Vagina (tissue), 2 donors: ENCODE measurements at regions not wholly inside any gene's neighbourhood (a gene's known extent, or its start where the extent isn't known, plus 50 kb on each side); places are given as distances from the start of the nearest gene placed in this dataset.

ENCODE experiments used
- DNase-seq, 2 donors: peaks; one replicate each; pipeline ENCODE4 v3.0.0-alpha.2; 2017; ENCODE audit errors: extremely low spot score in 2 of 2
- H3K27ac ChIP-seq: fragments of 200-600 bp; sonication (generic); one replicate; pipeline ENCODE4 v1.5.1; 2019
- H3K27me3 ChIP-seq: fragments of 200-600 bp; sonication (generic); one replicate; pipeline ENCODE4 v1.5.1; 2019
- H3K36me3 ChIP-seq, 2 donors: fragments of 200-600 bp; sonication (generic); one replicate each; pipeline ENCODE4 v1.5.1; 2017 to 2019
- H3K4me1 ChIP-seq: fragments of 200-600 bp; sonication (generic); one replicate; pipeline ENCODE4 v1.5.1; 2019
- H3K4me3 ChIP-seq, 2 donors: fragments of 200-600 bp; sonication (generic); 1 replicate in 1 of 2; 2 replicates in 1 of 2; pipeline ENCODE4 v1.5.1; 2016 to 2019
- H3K9me3 ChIP-seq: fragments of 200-600 bp; sonication (generic); one replicate; pipeline ENCODE4 v1.5.1; 2019
- CTCF ChIP-seq, 3 experiments: fragments of 450-650 bp in 2 of 3; fragments of 200-600 bp in 1 of 3; sonication (generic) in 1 of 3; IDR thresholded peaks; one replicate each; pipeline ENCODE4 v1.5.1; 2017 to 2019; ENCODE audit warnings: antibody characterized with exemption in 3 of 3, mild to moderate bottlenecking in 2 of 3, moderate library complexity in 2 of 3
- POLR2A ChIP-seq, 2 donors: fragments of 450-650 bp; IDR thresholded peaks; one replicate each; pipeline ENCODE4 v1.6.1; 2017; ENCODE audit warnings: antibody characterized with exemption in 2 of 2, mild to moderate bottlenecking in 2 of 2, moderate library complexity in 2 of 2
- POLR2AphosphoS5 ChIP-seq, 2 donors: sonication (generic); formaldehyde crosslinking; IDR thresholded peaks; one replicate each; pipeline ENCODE4 v1.9.0; 2017; ENCODE audit warnings: antibody characterized with exemption in 2 of 2, mild to moderate bottlenecking in 2 of 2, low read depth in 1 of 2; ENCODE audit not compliant: insufficient read depth in 1 of 2
- intact Hi-C: fragments of 100-400 bp; cut with DNase I; formaldehyde crosslinking; loops from one replicate; pipeline ENCODE4 v1.15.1; 2023

DNA sequence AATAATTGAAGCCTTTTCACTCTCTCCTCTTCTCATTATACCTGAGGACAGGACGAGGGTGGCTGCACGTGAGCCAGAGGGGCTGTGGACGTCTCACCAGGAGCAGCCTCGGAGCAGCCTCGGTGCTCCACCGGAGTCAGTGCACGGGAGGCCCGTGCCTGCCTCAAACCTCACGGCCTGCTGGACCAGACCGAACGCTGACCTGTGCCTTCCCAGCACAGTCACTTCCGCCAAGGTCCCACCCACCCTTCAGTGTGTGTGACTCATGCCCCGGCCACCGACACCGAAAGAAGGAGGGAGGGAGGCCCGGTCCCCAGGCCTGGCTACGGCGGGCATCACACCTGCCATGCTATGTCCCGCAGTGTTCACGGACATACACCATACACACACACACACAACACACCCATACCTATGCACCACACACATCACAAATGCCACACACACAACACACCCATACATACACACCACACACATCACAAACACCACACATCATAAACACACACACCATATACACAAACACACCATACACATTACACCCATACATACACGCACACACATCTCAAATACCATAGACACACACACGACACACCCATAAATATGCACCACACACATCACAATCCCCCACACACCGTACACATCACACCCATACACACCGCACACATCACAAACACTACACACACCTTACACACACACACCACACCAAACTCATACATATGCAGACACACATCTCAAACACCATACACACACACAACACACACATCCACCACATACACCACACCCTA lies 1506.5 kb downstream of the TBC1D22A start:
- Histone ChIP-seq H3K9me3 (no peaks in the 10 kb centered on the region), H3K4me1 (no peaks in the 10 kb centered on the region), H3K27me3 (no peaks in the 10 kb centered on the region), H3K4me3 (no peak overlapping the region), H3K27ac (no peak overlapping the region), H3K36me3 (no peaks in the 10 kb centered on the region)
- intact Hi-C loops: no loop called here
- no peak for DNase-seq
- TF ChIP-seq CTCF (IDR thresholded peaks at IDR 0.05) (no peak), POLR2A (IDR thresholded peaks at IDR 0.05) (no peak), POLR2AphosphoS5 (IDR thresholded peaks at IDR 0.05; ENCODE audit: insufficient read depth in 1 of 2, low read depth in 1 of 2) (no peak)

- TF ChIP-seq POLR2AphosphoS5 (IDR thresholded peaks at IDR 0.05; ENCODE audit: insufficient read depth in 1 of 2, low read depth in 1 of 2): no peak
- TF ChIP-seq POLR2A (IDR thresholded peaks at IDR 0.05): no peak
- TF ChIP-seq CTCF (IDR thresholded peaks at IDR 0.05): no peak
- H3K27ac ChIP-seq: no peak overlapping the region
- H3K36me3 ChIP-seq: no peaks in the 10 kb centered on the region
- H3K9me3 ChIP-seq: no peaks in the 10 kb centered on the region
- H3K4me1 ChIP-seq: no peaks in the 10 kb centered on the region
- no peak overlapping the region for H3K4me3 ChIP-seq
- H3K27me3 ChIP-seq: no peaks in the 10 kb centered on the region
- no peak for DNase-seq
- intact Hi-C loops: no loop called here
These were observed 1505.8 kb downstream of the TBC1D22A start for GRCh38 chr22:48268293-48268692.

GRCh38 chr22:48267681-48268080 lies 1505.2 kb downstream of the TBC1D22A start:
- intact Hi-C loops: no loop called here
- TF ChIP-seq POLR2AphosphoS5 (IDR thresholded peaks at IDR 0.05; ENCODE audit: insufficient read depth in 1 of 2, low read depth in 1 of 2) (no peak), POLR2A (IDR thresholded peaks at IDR 0.05) (no peak), CTCF (IDR thresholded peaks at IDR 0.05) (no peak)
- H3K36me3 ChIP-seq: no peaks in the 10 kb centered on the region
- H3K27ac ChIP-seq: no peak overlapping the region
- no peaks in the 10 kb centered on the region for H3K4me1 ChIP-seq
- no peaks in the 10 kb centered on the region for H3K27me3 ChIP-seq
- DNase-seq: no peak
- H3K9me3 ChIP-seq: no peaks in the 10 kb centered on the region
- no peak overlapping the region for H3K4me3 ChIP-seq

DNA sequence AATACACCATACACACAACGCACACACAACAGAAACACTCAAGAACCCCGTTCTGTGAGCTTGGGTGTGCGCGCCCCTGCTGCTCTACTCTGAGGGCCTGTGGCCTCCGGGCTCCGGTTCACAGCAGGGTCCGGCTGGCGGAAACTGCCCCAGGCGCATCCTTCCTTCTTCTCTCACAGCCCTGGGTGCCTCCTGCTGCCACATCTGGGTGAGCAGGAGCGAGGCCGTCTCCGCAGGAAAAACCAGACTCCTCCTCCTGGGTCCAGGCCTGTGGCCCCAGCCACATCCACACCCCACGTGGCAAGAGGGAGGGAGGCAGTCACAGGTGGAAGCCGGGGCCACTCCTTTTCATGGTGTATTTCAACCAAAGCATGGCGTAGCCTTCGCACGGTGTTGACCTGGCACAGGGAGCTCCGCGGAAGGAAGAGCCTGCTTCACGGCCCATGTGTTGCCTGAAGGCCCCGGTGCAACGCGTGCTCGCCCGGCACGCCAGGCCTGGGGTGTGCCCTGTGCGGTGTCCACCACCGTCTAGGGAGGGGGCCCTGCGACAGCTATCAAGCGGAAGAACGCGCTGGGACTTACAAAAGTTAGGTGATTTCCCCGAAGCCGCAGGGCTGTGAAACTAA lies 1502.7 kb downstream of the TBC1D22A start:
- Histone ChIP-seq H3K27me3 (no peaks in the 10 kb centered on the region), H3K4me1 (no peaks in the 10 kb centered on the region), H3K27ac (no peak overlapping the region), H3K9me3 (no peaks in the 10 kb centered on the region), H3K36me3 (no peaks in the 10 kb centered on the region), H3K4me3 (no peak overlapping the region)
- intact Hi-C loops: no loop called here
- no peak for DNase-seq
- no peak for TF ChIP-seq POLR2A (IDR thresholded peaks at IDR 0.05)
- no peak for TF ChIP-seq CTCF (IDR thresholded peaks at IDR 0.05)
- no peak for TF ChIP-seq POLR2AphosphoS5 (IDR thresholded peaks at IDR 0.05; ENCODE audit: insufficient read depth in 1 of 2, low read depth in 1 of 2)

DNA sequence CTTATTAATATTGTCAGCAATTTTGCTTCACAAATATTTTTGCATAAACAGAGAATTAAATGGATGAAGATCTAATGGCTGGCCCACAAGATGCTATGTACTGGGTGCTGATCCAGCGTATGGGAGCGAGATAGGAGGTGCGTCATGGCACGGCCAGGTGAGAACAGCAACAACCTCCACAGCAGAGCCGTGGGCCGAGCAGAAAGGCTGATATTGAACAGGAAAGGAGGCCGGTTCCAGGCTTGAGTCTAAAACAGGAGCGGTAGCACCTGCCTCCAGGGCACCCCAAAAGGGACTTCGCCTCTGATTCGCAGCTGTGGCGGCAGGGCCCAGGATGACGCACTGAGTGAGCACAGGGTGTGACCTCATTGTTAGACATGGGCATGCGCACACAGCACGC lies 1502.1 kb downstream of the TBC1D22A start:
- Histone ChIP-seq H3K4me3 (no peak overlapping the region), H3K27me3 (no peaks in the 10 kb centered on the region), H3K36me3 (no peaks in the 10 kb centered on the region), H3K4me1 (no peaks in the 10 kb centered on the region), H3K27ac (no peak overlapping the region), H3K9me3 (no peaks in the 10 kb centered on the region)
- TF ChIP-seq POLR2AphosphoS5 (IDR thresholded peaks at IDR 0.05; ENCODE audit: insufficient read depth in 1 of 2, low read depth in 1 of 2) (no peak), CTCF (IDR thresholded peaks at IDR 0.05) (no peak), POLR2A (IDR thresholded peaks at IDR 0.05) (no peak)
- intact Hi-C loops: no loop called here
- no peak for DNase-seq
